HG02759 (cell line): ENCODE measurements at regions not wholly inside any gene's neighbourhood (a gene's known extent, or its start where the extent isn't known, plus 50 kb on each side); places are given as distances from the start of the nearest gene placed in this dataset.

Source experiments
- ATAC-seq: cut with Tn5 transposase; IDR thresholded peaks from one replicate; pipeline ENCODE4 v1.9.1; 2021; ENCODE audit warnings: mild to moderate bottlenecking, moderate library complexity; ENCODE audit not compliant: unreplicated experiment

DNA sequence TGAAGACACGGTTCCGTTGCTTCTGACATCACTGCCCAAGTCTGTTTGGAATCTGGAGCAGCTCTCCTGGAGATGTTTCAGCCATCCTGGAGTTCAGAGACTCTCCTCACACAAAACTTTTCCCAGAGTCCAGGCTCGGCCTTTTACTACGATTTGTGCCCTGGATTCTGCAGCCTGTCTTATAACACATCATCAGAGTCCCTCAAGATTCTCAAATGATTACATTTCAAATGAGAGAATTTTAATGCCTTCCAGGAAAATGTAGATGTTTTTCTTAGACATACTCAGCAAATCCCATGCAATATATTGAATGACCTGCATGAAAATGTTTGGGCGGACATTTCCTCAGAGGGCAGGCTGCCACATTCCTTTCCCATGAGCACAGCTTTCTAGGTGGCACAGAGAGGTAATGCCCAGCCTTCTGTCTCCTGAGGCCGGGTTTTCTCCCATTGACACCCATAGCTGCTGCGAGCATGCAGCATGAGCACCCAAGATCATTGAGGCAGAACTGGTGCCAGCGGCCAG is 129.1 kb downstream of the SNX19 start:
- ATAC-seq: no peak

DNA sequence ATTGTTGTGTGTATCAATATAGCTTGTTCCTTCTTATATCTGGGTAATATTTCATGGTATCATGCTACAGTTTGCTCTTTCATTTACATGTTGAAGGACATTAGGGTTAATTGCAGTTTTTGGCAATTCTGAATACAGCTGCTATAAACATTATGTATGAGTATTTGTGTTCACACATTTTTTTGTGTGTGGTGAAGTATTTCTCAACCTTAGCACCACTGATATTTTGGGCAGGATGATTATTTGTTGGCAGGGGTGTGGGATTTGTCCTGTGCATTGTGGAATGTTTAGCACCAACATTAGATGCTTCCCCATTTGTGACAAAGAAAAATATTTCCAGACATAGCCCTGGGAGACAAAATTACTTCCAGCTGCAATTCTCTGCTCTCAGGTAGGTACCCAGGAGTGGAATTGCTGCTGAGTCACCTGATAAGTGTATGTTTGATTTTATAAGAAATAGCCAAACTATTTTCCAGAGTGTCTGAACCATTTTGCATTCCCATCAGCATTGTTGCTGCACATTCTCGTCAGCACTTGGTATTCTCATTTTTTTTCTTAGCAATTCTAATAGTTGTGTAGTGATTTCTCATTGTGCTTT is 128.2 kb downstream of the SNX19 start:
- ATAC-seq: no peak

DNA sequence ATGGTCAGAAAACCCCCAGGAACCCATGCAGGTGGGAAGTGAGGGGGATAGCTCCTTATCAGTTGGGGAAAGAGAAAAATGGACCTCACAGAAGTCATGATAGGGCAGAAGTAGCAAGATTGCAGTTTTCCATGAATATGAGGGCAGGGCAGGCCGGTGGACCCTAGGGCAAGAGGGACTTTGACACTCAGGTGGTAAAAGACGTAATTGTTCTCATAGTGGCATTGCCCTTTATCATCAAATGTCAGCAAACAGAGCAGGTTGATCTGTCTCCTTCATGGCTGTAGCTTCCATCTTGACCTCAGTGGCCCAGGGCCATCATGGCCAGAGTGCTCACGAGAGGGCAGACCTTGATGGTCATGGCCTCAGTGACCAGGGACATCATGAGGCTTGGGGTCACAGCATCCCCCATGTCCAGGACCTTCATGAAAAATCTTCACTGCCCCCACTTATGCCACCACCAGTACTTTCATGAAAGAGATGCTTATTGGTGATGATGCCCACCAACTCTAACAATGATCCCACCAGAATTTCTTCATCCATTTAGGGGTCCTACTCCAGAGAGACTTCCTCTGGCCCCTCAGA is 127.1 kb downstream of the SNX19 start:
- ATAC-seq: no peak

DNA sequence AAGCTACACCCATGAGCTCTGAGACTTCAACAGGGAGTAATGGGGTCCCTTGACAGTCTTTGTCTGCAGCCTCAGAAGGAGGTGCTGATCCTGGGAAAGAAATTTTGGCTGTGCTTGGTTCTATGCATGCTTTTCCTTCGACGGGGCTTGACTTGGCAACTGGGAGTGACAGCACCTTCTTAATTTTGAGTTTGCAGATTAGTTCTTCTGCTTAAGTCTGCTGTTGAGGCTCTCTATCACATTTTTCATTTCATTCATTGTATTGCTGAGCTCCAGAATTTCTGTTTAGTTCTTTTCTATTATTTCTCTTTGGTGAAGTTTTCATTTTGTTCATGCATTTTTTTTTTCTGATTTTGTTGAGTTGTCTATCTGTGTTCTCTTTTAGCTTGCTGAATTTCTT is 125.6 kb downstream of the SNX19 start:
- ATAC-seq: no peak

DNA sequence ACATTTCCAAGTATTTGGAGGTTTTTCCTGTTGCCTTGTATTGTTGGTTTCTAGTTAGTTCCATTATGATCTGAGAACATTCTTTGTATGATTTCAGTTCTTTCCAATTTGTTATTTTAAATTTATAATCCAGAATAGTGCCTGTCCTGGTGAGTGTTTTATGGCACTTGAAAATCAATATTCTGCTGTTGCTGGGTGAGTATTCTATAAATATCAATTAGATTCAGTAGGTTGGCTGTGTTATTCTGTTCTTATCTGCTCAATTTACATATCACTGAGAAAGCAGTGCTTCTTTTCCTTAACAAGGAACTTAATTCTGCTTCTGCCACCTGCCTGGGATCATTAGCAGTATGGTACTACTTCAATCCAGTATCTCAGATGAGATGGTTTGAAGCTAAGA is 123.5 kb downstream of the SNX19 start:
- ATAC-seq: no peak

DNA sequence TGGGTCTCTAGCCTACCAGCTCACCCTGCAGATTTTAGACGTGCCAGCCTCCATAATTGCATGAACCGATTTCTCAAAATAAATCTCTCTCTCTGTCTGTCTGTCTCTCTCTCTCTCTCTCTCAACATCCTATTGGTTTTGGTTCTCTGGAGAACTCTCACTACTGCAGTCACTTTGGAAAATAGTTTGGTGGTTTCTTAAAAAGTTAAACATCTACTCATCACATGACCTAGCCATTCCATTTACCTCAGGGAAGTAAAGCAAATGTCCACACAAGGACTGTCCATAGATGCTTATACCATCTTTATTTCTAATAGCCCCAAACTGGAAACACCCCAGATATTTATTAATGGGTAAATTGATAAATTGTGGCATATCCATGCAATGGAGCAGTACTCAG is 119.5 kb downstream of the SNX19 start:
- no peak for ATAC-seq

DNA sequence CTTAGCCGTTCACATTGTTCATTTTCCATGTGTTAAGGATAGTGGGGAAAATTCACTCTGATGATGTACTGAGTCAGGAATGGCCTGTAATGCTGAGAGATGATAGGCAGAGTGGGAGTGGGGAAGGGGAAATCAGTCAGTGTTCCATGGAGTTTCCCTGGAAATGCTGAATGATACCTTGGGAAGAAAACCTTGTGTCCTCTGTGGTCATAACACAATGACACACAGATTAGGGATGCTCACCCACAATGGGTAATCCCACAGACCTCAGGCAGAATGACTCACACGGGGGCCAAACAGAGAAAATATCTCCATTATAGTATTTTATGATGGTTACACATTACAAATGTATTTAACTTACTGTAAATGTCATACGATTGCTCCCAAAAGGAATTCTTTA is 118.0 kb downstream of the SNX19 start:
- ATAC-seq: no peak

DNA sequence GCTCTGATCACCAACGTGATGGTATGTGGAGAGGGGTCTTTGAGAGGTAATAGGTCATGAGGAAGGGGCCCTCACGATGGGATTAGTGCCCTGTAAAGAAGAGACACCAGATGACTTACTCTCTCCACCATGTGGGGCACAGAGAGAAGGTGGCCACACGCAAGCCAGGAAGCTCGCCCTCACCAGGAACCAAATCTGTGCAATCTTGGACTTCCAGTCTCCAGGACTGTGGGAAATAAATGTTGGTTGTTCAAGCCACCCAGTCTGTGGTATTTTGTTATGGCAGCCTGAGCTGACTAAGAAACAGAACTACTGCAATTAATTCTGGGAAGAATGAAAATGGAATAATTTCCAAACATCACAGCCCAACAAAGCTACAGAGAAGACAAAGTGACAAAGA is 117.5 kb downstream of the SNX19 start:
- ATAC-seq: no peak

DNA sequence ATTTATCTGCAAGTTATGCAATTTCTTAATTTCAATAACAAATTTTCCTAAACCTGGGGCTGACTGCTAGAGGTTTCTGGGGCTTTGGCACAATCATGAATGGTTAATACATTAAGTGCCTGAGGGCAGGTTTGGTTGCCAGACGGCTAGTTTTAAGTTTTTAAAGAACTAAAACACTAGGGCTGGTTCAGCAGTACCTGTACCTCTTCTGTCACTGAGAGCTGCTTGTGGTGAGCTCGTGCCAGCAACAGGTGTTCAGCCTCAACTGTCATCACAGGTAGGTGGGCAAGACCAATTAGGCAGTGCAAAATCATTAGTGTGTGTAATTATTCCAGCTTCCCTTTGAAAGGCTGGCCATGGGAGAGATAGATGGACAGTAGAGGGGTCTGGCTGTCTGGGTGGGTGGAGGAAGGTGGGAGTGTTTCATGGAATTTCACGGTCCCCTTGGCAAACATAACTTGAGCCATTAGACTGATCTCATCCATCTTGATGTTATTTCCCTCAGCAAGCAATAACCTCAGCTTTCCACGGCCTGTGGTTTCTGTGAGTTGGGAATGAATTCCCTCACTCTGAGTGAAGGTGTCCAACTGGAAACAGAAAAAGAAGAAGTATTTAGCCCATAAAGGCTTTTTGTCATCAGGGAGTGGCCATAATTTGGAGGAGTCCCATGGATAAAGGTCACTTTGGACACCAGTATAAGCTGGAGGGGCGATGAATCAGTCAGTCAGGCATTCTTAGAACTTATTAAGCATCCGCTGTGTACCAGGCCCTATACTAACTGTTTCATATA is 114.8 kb downstream of the SNX19 start:
- no peak for ATAC-seq

DNA sequence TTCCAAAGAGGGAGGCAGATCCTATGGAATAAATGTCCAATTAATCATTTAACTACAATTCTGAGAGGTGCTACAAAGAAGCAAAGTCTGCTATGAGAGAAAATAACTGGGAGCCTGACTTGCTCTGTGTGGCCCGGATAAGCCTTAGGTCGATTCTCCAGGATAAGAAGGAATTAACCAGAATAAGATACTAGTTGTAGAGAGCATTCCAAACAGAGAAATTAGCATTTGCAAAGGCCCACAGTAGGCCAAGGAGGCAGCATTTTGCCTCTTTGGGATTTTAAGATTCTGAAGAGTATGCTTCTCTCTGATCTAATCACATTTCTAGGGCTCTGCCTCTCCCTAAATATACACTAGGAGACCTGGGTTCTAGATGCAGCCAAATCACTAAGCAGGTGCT is 113.7 kb downstream of the SNX19 start:
- no peak for ATAC-seq

DNA sequence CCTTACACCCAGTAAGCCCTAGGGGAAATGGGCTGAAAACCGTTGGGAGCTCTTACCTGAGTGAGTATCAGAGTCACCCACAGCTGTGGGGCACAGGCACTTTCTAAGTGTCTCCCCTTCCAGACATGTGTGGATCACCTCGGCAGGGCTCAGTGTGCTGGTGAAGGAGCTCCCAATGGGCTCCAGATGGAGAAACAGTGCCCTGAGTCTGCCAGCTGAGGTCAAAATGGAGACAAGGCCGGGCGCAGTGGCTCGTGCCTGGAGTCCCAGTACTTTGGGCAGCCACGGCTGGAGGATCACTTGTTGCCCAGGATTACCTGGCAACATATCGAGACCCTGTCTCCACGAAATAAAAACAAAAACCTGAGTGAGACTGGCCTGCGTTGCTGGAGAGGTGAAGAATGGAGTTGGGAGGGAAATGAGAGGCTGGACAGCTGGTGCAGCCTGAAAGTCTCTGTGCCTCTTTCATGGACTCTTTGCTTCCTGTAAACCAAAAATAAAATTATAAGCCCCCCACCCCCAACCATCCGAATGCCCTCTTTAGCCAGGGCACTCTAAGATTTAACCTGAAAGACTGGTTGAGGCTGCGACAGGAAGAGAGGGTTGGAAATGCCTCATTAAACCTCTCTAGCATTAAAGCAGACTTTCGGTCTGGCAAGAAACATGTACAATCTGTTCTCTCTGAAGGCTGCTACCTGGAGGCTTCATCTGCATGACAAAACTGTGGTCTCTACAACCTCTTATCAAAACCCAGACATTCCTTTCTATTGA is 111.8 kb downstream of the SNX19 start:
- ATAC-seq: no peak

DNA sequence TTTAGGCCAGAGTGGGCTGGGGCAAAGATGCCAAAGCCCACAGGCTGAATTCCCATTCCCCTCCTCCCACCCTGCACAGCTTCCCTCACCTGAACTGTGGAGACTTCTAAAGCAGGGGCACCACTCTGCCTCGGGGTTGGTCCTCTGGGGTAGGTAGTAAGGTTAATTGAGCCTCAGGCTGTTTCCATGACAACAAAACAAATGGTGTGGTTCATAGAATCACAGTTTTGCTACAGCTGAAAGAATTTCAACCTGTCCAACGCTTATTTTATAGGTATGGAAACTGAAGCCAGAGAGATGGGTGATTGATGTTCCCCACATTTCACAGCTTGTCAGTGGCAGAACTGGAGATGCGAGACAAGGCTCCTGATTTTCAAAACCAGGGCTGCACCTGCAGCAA is 109.5 kb downstream of the SNX19 start:
- no peak for ATAC-seq

DNA sequence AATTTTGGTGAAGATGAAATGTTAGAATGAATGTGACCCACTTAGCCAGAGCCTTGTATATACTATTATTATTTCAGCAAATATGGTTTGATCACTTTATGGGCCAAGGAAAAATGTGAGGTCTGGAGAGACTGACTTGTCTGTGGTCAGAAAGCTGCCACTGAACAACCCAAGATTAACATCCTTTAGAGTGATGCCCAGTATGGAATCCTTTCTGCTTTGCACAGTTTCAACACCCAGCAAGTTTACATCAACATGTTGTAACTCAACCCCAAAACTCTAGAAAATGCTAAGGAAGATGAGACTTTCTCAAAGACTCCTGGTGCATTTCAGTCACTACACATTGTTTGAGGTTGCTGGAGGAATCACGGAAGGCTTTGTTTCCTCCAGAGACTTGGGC is 107.7 kb downstream of the SNX19 start:
- ATAC-seq: no peak

DNA sequence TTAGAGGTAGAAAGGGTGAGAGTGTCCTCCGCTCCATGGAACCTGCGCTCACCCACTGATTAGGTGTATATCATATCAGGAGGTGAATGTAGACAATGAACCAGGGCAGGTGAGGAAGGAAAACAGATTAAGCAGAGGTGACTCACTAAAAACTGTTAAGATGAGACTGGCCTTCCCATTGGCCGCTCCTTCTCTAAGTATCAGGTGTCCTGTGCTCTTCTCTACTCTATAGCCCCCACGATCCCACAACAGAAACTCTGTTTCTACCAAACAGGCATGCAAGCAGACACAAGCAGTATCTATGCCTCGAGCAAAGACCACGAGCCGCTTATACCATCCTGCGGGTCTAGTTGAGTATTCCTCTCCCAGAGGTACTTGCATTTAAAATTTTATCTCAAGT is 103.1 kb downstream of the SNX19 start:
- no peak for ATAC-seq

DNA sequence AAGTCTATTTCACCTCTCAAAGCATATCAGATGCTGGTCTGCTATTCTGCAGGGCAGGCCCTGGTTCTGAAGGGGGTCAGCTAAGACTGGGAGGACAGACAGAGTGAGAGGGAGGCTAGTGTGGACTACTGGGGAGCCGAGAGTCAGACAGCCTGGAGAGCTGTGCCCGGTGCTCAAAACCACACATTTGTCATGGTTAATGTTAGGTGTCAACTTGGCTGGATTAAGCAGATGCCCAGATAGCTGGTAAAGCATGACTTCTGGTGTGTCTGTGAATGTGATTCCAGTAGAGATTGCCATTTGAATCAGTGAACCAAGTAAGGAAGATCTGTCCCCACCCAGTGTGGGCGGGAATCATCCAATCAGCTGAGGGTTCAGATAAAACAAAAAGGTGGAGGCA is 102.6 kb downstream of the SNX19 start:
- ATAC-seq: no peak

DNA sequence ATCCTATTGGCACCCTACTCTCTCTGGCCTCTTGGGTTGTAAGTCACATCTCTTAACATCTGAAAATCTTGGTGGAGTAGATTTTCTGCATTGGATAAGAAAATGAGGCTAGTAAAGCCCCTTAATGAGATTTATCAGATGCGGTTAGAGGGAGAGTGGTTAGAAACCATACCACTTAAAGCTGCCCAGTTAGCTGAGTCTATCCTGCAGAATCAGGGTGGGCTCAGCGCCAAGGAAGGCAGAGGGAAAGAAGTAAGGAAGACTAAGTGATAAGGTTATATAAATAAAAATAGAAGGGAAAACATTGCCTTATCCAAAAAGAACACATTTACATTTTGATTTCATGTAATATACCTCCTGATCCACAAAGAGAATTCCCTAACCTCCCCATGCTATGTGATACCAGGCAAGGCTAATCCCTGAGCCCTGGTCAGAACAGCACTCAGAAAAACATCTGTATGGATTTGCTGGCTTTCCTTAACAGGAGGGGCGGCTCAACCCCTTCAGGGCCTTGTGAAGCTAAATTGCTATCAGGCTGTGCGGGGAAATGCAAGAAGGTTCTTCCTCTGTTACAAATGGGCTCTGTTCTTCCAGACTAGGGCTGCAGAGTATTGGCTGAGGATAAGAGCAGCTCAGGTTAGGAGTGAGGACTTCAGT is 101.7 kb downstream of the SNX19 start:
- ATAC-seq: no peak

DNA sequence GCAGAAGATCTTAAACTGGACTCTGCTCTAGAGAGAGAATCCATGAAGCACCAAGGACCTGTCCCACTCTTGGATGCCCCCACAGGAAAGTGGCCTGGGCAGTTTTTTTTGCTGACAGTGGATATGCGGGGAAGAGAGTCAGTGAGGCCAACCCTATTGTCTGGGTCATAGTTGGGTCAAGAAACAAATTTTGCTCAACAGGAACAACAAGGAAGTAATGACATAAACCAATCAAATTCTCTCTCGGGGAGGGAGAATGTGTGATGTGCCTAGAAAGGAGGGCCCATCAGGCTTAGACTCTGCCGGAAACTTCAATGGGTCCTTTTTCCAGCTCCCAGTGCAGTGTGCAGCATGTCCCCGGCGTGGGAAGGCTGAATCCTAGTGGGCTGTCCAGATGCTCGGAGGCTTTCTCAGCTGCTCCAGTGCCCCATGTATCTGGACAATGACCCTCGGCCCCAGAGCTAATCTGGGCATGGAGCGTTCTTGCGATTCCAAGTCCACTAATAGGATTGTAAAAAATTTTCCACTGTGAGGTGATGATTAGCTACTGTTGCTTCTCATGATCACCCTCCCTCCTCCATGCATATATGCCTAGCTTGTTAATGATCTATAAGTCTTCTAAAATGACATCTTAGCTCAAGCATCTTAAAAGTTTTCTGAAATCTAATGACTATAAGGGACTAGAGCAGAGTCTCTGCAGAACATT is 101.0 kb downstream of the SNX19 start:
- no peak for ATAC-seq

DNA sequence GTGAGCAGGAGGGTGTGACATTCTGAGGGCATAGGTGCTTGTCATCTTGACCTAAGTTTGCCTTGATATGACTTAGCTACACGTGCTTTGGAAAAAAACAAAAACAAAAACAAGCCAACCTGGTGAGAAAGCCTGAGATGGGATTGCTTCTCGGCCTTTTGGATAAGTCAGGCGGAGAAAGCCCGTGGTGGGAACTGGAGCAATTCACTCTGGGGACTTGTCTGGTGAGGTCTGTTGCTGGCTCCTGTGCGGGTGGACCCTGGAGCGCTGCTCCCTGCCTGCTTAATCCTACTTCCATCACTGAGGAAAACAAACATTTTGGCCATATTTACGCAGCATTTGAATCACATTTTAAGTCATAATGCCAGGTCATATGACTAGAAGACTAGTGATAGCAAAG is 100.3 kb downstream of the SNX19 start:
- ATAC-seq: no peak

DNA sequence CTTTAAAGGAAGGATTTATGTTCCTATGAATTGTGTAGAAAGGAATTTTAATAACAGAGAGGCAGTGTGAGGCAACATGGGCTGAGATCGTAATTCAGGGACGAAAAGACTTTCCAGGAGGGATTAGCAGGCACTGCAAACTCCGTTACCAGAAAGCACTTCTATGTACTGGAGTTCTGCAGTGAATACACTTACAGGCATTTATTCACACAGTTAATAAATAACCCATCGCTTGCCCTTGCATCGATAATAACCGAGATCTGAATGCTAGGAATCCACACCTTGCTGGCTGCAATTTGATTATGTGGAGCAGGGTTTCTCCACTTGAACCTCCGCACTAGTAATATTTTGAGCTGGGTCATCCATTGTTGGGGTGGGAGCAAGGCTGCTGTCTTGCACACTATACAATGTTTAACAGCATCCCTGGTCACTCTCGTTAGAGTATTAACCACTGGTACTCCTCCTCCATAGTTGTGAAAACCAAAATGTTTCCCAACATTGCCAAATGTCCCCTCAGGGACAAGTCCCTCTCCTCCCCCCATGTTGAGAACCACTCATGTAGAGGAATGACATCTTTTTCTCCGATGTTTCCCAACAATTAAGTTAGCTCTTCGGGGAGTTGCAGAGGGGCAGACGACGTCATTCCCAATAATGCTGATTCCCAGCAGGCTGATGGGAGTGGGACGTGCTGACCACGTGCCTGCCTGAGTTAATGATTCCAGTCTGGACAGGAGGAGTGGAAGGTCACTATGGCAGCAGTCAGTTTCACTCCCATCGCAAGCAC is 99.5 kb downstream of the SNX19 start:
- ATAC-seq: no peak
